ENCODE measurements at regions not wholly inside any gene's neighbourhood (a gene's known extent, or its start where the extent isn't known, plus 50 kb on each side); places are given as distances from the start of the nearest gene placed in this dataset.

GRCh38 chr4:45079616-45080015 is 353.3 kb upstream of the GNPDA2 start:
- DNase-seq (ENCODE audit: low read depth in 1 of 2, low spot score in 1 of 2): no peak
- no peaks in the 10 kb centered on the region for H3K27me3 ChIP-seq (ENCODE audit: insufficient read depth, poor library complexity, severe bottlenecking)
- H3K4me3 ChIP-seq (replicated peaks; ENCODE audit: insufficient read depth, low read length): no peak overlapping the region
- no peak for TF ChIP-seq CTCF (IDR thresholded peaks at IDR 0.05; ENCODE audit: insufficient read depth, low read length)
- no peak for TF ChIP-seq REST (IDR thresholded peaks at IDR 0.05; ENCODE audit: insufficient replicate concordance, low read depth)
- no peak for TF ChIP-seq SPI1 (IDR thresholded peaks at IDR 0.05; ENCODE audit: borderline replicate concordance, low read depth)
- TF ChIP-seq POLR2AphosphoS5 (IDR thresholded peaks at IDR 0.05; ENCODE audit: low read depth): no peak
- no peak for TF ChIP-seq GABPA (IDR thresholded peaks at IDR 0.05; ENCODE audit: low read depth)
- H3K27ac ChIP-seq (replicated peaks): no peak overlapping the region

DNA sequence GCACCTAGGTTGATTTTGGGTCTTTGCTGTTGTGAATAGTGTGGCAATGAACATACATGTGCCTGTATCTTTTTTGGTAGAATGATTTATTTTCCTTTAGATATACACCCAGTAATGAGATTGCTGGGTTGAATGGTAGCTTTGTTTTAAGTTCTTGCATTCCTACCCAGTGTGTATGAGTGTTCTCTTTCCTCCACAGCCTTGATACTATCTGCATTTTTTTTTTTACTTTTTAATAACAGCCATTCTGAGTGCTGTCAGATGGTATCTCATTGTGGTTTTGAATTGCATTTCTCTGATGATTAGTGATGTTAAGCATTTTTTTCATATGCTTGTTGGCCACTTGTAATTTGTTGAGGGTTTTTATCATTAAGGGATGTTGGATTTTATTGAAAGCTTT is 351.8 kb upstream of the GNPDA2 start:
- no peak for DNase-seq (ENCODE audit: low read depth in 1 of 2, low spot score in 1 of 2)

DNA sequence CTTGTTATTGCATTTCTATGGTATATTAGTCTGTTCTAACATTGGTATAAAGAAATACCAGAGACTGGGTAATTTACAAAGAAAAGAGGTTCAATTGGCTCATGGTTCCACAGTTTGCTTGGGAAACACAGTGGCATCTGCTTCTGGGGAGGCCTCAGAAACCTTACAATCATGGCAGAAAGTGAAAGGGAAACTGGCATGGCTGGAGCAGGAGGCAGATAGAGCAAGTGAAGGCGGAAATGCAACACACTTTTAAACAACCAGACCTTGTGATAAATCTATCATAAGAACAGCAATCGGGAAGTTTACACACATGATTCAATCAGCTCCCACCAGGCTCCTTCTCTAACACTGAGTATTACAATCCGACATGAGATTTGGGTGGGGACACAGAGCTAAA is 346.6 kb upstream of the GNPDA2 start:
- no peak for DNase-seq (ENCODE audit: low read depth in 1 of 2, low spot score in 1 of 2)
- TF ChIP-seq POLR2AphosphoS5 (IDR thresholded peaks at IDR 0.05; ENCODE audit: low read depth): no peak
- no peak for TF ChIP-seq CTCF (IDR thresholded peaks at IDR 0.05; ENCODE audit: insufficient read depth, low read length)
- TF ChIP-seq GABPA (IDR thresholded peaks at IDR 0.05; ENCODE audit: low read depth): no peak
- TF ChIP-seq SPI1 (IDR thresholded peaks at IDR 0.05; ENCODE audit: borderline replicate concordance, low read depth): no peak
- no peak for TF ChIP-seq REST (IDR thresholded peaks at IDR 0.05; ENCODE audit: insufficient replicate concordance, low read depth)
- H3K4me3 ChIP-seq (replicated peaks; ENCODE audit: insufficient read depth, low read length): no peak overlapping the region
- no peak overlapping the region for H3K27ac ChIP-seq (replicated peaks)
- no peaks in the 10 kb centered on the region for H3K27me3 ChIP-seq (ENCODE audit: insufficient read depth, poor library complexity, severe bottlenecking)

More for the DNA sequence above, 351.8 kb upstream of the GNPDA2 start:
- Histone ChIP-seq H3K27ac (replicated peaks) (no peak overlapping the region), H3K4me3 (replicated peaks; ENCODE audit: insufficient read depth, low read length) (no peak overlapping the region), H3K27me3 (ENCODE audit: insufficient read depth, poor library complexity, severe bottlenecking) (no peaks in the 10 kb centered on the region)
- TF ChIP-seq GABPA (IDR thresholded peaks at IDR 0.05; ENCODE audit: low read depth): no peak
- no peak for TF ChIP-seq POLR2AphosphoS5 (IDR thresholded peaks at IDR 0.05; ENCODE audit: low read depth)
- TF ChIP-seq CTCF (IDR thresholded peaks at IDR 0.05; ENCODE audit: insufficient read depth, low read length): no peak
- no peak for TF ChIP-seq SPI1 (IDR thresholded peaks at IDR 0.05; ENCODE audit: borderline replicate concordance, low read depth)
- TF ChIP-seq REST (IDR thresholded peaks at IDR 0.05; ENCODE audit: insufficient replicate concordance, low read depth): no peak
